Endothelial cell of umbilical vein (primary cell): ENCODE measurements at regions not wholly inside any gene's neighbourhood (a gene's known extent, or its start where the extent isn't known, plus 50 kb on each side); places are given as distances from the start of the nearest gene placed in this dataset.

ENCODE experiments used
- BruUV-seq: library from RNA; stranded (reverse); fragments of 400-500 nt; replicated peaks from 2 replicates; lab custom pipeline; 2021; lab: Mats Ljungman, UMichigan
- CTCF ChIA-PET: fragments of 300-600, 350-600 bp; sonication (Branson Sonifier 250); formaldehyde crosslinking; loops from one replicate; lab custom pipeline; 2021; ENCODE audit warnings: antibody characterized with exemption, inconsistent platforms; lab: Charles Lee
- POLR2A ChIA-PET: fragments of 300-600, 350-600 bp; sonication (Branson Sonifier 250); formaldehyde crosslinking; loops from one replicate; lab custom pipeline; 2021; ENCODE audit warnings: antibody characterized with exemption, inconsistent platforms; lab: Charles Lee
- DNase-seq: peaks from one replicate; pipeline ENCODE4 v3.0.0-alpha.2; 2011; ENCODE audit warnings: low read depth, low spot score
- FAIRE-seq: peaks from 2 replicates; lab custom pipeline; 2011; peaks lifted over from hg19 to GRCh38; lab: Jason Lieb, UNC
- H2AFZ ChIP-seq: 2 replicates; pipeline ENCODE4 v1.6.0; 2012; ENCODE audit warnings: low read depth, low read length, control low read depth, inconsistent platforms
- H3K27ac ChIP-seq: 2 replicates; pipeline ENCODE4 v1.5.1; 2011; ENCODE audit warnings: low read depth, mild to moderate bottlenecking, control low read depth, low read length, moderate library complexity; ENCODE audit not compliant: insufficient read depth
- H3K27me3 ChIP-seq, 2 experiments: 2 replicates each; pipeline versions ENCODE4 v1.6.0 to v1.6.1; 2011; ENCODE audit warnings: low read length in 2 of 2, mixed read lengths in 1 of 2; ENCODE audit not compliant: control insufficient read depth in 2 of 2, insufficient read depth in 2 of 2
- H3K36me3 ChIP-seq, 2 experiments: 2 replicates in 1 of 2; 3 replicates in 1 of 2; pipeline ENCODE4 v1.5.1; 2011; ENCODE audit warnings: low read length in 2 of 2, mild to moderate bottlenecking in 1 of 2, moderate library complexity in 1 of 2; ENCODE audit not compliant: control insufficient read depth in 2 of 2, insufficient read depth in 2 of 2; ENCODE audit errors: extremely low read depth in 1 of 2
- H3K4me1 ChIP-seq: 3 replicates; pipeline ENCODE4 v1.5.1; 2011; ENCODE audit warnings: mild to moderate bottlenecking, low read length; ENCODE audit not compliant: control insufficient read depth, insufficient read depth; ENCODE audit errors: extremely low read depth
- H3K4me2 ChIP-seq: 2 replicates; pipeline ENCODE4 v1.6.1; 2011; ENCODE audit warnings: low read length, control low read depth, mixed read lengths; ENCODE audit not compliant: insufficient read depth
- H3K4me3 ChIP-seq, 3 experiments: fragments of 200-600 bp in 1 of 3; sonication (generic), shearing (Covaris generic) in 1 of 3; replicated peaks in 1 of 3; 2 replicates each; pipeline ENCODE4 v1.5.1; 2011 to 2016; ENCODE audit warnings: control low read depth in 3 of 3, low read length in 3 of 3, mild to moderate bottlenecking in 2 of 3, inconsistent platforms in 1 of 3, low read depth in 1 of 3, moderate library complexity in 1 of 3; ENCODE audit not compliant: insufficient read depth in 1 of 3
- H3K79me2 ChIP-seq: 2 replicates; pipeline ENCODE4 v1.6.0; 2012; ENCODE audit warnings: low read length, inconsistent platforms; ENCODE audit not compliant: control insufficient read depth, insufficient read depth
- H3K9ac ChIP-seq: replicated peaks from 2 replicates; pipeline ENCODE3; 2011; ENCODE audit warnings: low read length, control low read depth; ENCODE audit not compliant: insufficient read depth; ENCODE audit errors: extremely low read depth
- H3K9me1 ChIP-seq: replicated peaks from 3 replicates; pipeline ENCODE4 v1.6.0; 2011; ENCODE audit warnings: mild to moderate bottlenecking, low read length; ENCODE audit not compliant: control insufficient read depth, insufficient read depth; ENCODE audit errors: extremely low read depth
- H3K9me3 ChIP-seq: replicated peaks from 2 replicates; pipeline ENCODE4 v1.5.1; 2012; ENCODE audit warnings: low read length, inconsistent platforms; ENCODE audit not compliant: control insufficient read depth, insufficient read depth
- H4K20me1 ChIP-seq: replicated peaks from 2 replicates; pipeline ENCODE3; 2011; ENCODE audit warnings: mild to moderate bottlenecking, low read length; ENCODE audit not compliant: control insufficient read depth, insufficient read depth; ENCODE audit errors: extremely low read depth
- CTCF ChIP-seq, 2 donors: IDR thresholded peaks; 1 replicate in 1 of 2; 2 replicates in 1 of 2; pipeline ENCODE4 v1.5.1; 2011; ENCODE audit warnings: low read length in 2 of 2, mild to moderate bottlenecking in 2 of 2, moderate library complexity in 2 of 2, control low read depth in 1 of 2, inconsistent platforms in 1 of 2, low read depth in 1 of 2; ENCODE audit not compliant: insufficient read depth in 1 of 2; ENCODE audit errors: extremely low read depth in 1 of 2
- EZH2 ChIP-seq: IDR thresholded peaks from 2 replicates; pipeline ENCODE4 v1.6.1; 2012; ENCODE audit warnings: borderline replicate concordance, low read depth, mild to moderate bottlenecking, moderate library complexity, low read length, inconsistent platforms; ENCODE audit not compliant: severe bottlenecking
- FOS ChIP-seq: IDR thresholded peaks from 2 replicates; pipeline ENCODE4 v1.6.1; 2011; ENCODE audit warnings: mild to moderate bottlenecking, low read length, moderate library complexity, borderline replicate concordance; ENCODE audit not compliant: insufficient read depth
- GATA2 ChIP-seq: IDR thresholded peaks from 2 replicates; pipeline ENCODE4 v1.7.0; 2011; ENCODE audit warnings: low read depth, mild to moderate bottlenecking, moderate library complexity, mixed read lengths, low read length; ENCODE audit not compliant: insufficient read length, insufficient read depth
- JUN ChIP-seq: IDR thresholded peaks from 2 replicates; pipeline ENCODE4 v1.6.1; 2011; ENCODE audit warnings: borderline replicate concordance, low read depth; ENCODE audit not compliant: insufficient read length, insufficient read depth
- MAX ChIP-seq: IDR thresholded peaks from 2 replicates; pipeline ENCODE4 v1.6.1; 2011; ENCODE audit not compliant: insufficient read depth, insufficient read length
- MYC ChIP-seq: IDR thresholded peaks from one replicate; pipeline ENCODE4 v1.6.1; 2011; ENCODE audit warnings: mild to moderate bottlenecking, low read depth, low read length
- POLR2A ChIP-seq: IDR thresholded peaks from 2 replicates; pipeline ENCODE4 v1.6.1; 2012; ENCODE audit warnings: low read depth, mild to moderate bottlenecking, control low read depth, low read length
- POLR2AphosphoS5 ChIP-seq: IDR thresholded peaks from 2 replicates; pipeline ENCODE4 v1.6.1; 2012; ENCODE audit warnings: low read depth, mild to moderate bottlenecking, control low read depth, low read length, moderate library complexity; ENCODE audit not compliant: insufficient read depth
- dilution Hi-C: fragments of 300-500 bp; cut with MboI; formaldehyde crosslinking; loops from one replicate; pipeline ENCODE4 v1.15.0; 2019; ENCODE audit warnings: low sequenced_read_pairs; ENCODE audit not compliant: extremely low pct_ligation_motif_present
- intact Hi-C: fragments of 100-400 bp; cut with micrococcal nuclease; formaldehyde crosslinking; loops from one replicate; pipeline ENCODE4 v1.10.0; 2022

GRCh38 chr3:144966560-144966959, 994.9 kb downstream of the DIPK2A start:
- FAIRE-seq (no peak), DNase-seq (no peak)
- BruUV-seq, result no TSS peak
- Histone ChIP-seq H4K20me1 (no peaks in the 10 kb centered on the region), H3K27ac (no peak overlapping the region), H3K9ac (no peak overlapping the region), H3K4me1 (no peaks in the 10 kb centered on the region), H3K4me2 (no peak overlapping the region), H3K9me3 (no peaks in the 10 kb centered on the region), H2AFZ (no peak overlapping the region), H3K36me3 (no peaks in the 10 kb centered on the region), H3K79me2 (no peaks in the 10 kb centered on the region), H3K4me3 (no peak overlapping the region), H3K9me1 (no peaks in the 10 kb centered on the region), H3K27me3 (no peaks in the 10 kb centered on the region)
- no peak for TF ChIP-seq FOS
- TF ChIP-seq CTCF (IDR thresholded peaks at IDR 0.05; ENCODE audit: extremely low read depth in 1 of 2, insufficient read depth in 1 of 2, low read depth in 1 of 2, low read length in 2 of 2), result no peak
- no peak for TF ChIP-seq EZH2
- TF ChIP-seq POLR2AphosphoS5, result no peak
- TF ChIP-seq GATA2, result no peak
- TF ChIP-seq MYC, result no peak
- TF ChIP-seq JUN, result no peak
- TF ChIP-seq MAX, result no peak
- no peak for TF ChIP-seq POLR2A
- ChIA-PET CTCF (no interaction called here), POLR2A (no interaction called here)
- dilution Hi-C loops (no loop called here), intact Hi-C loops (no loop called here)
